Fibroblast of lung (primary cell): ENCODE measurements at regions not wholly inside any gene's neighbourhood (a gene's known extent, or its start where the extent isn't known, plus 50 kb on each side); places are given as distances from the start of the nearest gene placed in this dataset.
A peak's percentile ranks its signal among the peaks of the same experiment; 100 is the strongest.

Source experiments
- DNase-seq, 2 donors: peaks; one replicate each; pipeline versions ENCODE4 v3.0.0 to v3.0.0-alpha.2; 2010; ENCODE audit warnings: low read depth in 2 of 2
- H2AFZ ChIP-seq: 2 replicates; pipeline ENCODE4 v1.5.1; 2012; ENCODE audit warnings: low read length, control low read depth, inconsistent platforms
- H3K27ac ChIP-seq: 2 replicates; pipeline ENCODE4 v1.5.1; 2011; ENCODE audit warnings: low read length, control low read depth; ENCODE audit not compliant: insufficient read depth
- H3K27me3 ChIP-seq: 2 replicates; pipeline ENCODE4 v1.5.1; 2011; ENCODE audit warnings: mild to moderate bottlenecking, low read length; ENCODE audit not compliant: control insufficient read depth, insufficient read depth
- H3K36me3 ChIP-seq: 2 replicates; pipeline ENCODE4 v1.5.1; 2011; ENCODE audit warnings: low read length; ENCODE audit not compliant: control insufficient read depth, insufficient read depth
- H3K4me1 ChIP-seq: 2 replicates; pipeline ENCODE4 v1.5.1; 2011; ENCODE audit warnings: low read length; ENCODE audit not compliant: control insufficient read depth, insufficient read depth; ENCODE audit errors: extremely low read depth
- H3K4me2 ChIP-seq: 2 replicates; pipeline ENCODE4 v1.5.1; 2011; ENCODE audit warnings: low read length, control low read depth; ENCODE audit not compliant: insufficient read depth; ENCODE audit errors: extremely low read depth
- H3K4me3 ChIP-seq, 4 experiments: fragments of 200-600 bp in 1 of 4; sonication (generic) in 1 of 4; replicated peaks in 1 of 4; 2 replicates each; pipeline ENCODE4 v1.5.1; 2011 to 2016; ENCODE audit warnings: low read length in 4 of 4, low read depth in 3 of 4, mild to moderate bottlenecking in 3 of 4, control low read depth in 2 of 4, inconsistent platforms in 1 of 4, mixed read lengths in 1 of 4; ENCODE audit not compliant: insufficient read depth in 1 of 4; ENCODE audit errors: control extremely low read depth in 1 of 4
- H3K79me2 ChIP-seq: 2 replicates; pipeline ENCODE4 v1.5.1; 2012; ENCODE audit warnings: mild to moderate bottlenecking, low read length, inconsistent platforms; ENCODE audit not compliant: control insufficient read depth, insufficient read depth
- H3K9ac ChIP-seq: 2 replicates; pipeline ENCODE4 v1.5.1; 2011; ENCODE audit warnings: mild to moderate bottlenecking, low read length, control low read depth; ENCODE audit not compliant: insufficient read depth
- H3K9me3 ChIP-seq: 2 replicates; pipeline ENCODE4 v1.5.1; 2012; ENCODE audit warnings: low read depth, low read length; ENCODE audit not compliant: control insufficient read depth, insufficient read depth
- H4K20me1 ChIP-seq: 2 replicates; pipeline ENCODE4 v1.5.1; 2011; ENCODE audit warnings: low read length; ENCODE audit not compliant: control insufficient read depth, insufficient read depth; ENCODE audit errors: extremely low read depth
- CTCF ChIP-seq, 2 donors: IDR thresholded peaks in 1 of 2; conservative IDR thresholded peaks in 1 of 2; 1 replicate in 1 of 2; 2 replicates in 1 of 2; pipeline ENCODE4 v1.5.1; 2011 to 2012; ENCODE audit warnings: low read length in 2 of 2, control low read depth in 1 of 2, inconsistent platforms in 1 of 2, low read depth in 1 of 2, mild to moderate bottlenecking in 1 of 2
- EZH2 ChIP-seq: IDR thresholded peaks from 2 replicates; pipeline ENCODE4 v1.5.1; 2012; ENCODE audit warnings: low read length, control low read depth, mild to moderate bottlenecking; ENCODE audit errors: missing control alignments

GRCh38 chr5:117888688-117889087 is 1099.7 kb downstream of the DTWD2 start:
- H3K27ac ChIP-seq: peak overlapping the region; percentile 70
- peak in 1 of 2 donors; percentile 47 for DNase-seq
- peaks cover 2% of the 10 kb centered on the region for H3K4me1 ChIP-seq
- peak overlapping the region; percentile 44 for H3K9ac ChIP-seq
- H3K4me2 ChIP-seq: peak overlapping the region; percentile 88
- no peaks in the 10 kb centered on the region for H4K20me1 ChIP-seq
- H3K36me3 ChIP-seq: no peaks in the 10 kb centered on the region
- no peaks in the 10 kb centered on the region for H3K79me2 ChIP-seq
- H2AFZ ChIP-seq: peak overlapping the region; percentile 97
- TF ChIP-seq EZH2 (no peak), CTCF (conservative IDR thresholded peaks at IDR 0.05 in 1 of 2, IDR thresholded peaks at IDR 0.05 in 1 of 2; ENCODE audit: low read depth in 1 of 2, low read length in 2 of 2) (no peak)
- peak overlapping the region; percentile 37 to 55 (median 42) for H3K4me3 ChIP-seq
- H3K9me3 ChIP-seq: no peaks in the 10 kb centered on the region
- H3K27me3 ChIP-seq: no peaks in the 10 kb centered on the region

GRCh38 chr5:117881426-117882230 is 1106.7 kb downstream of the DTWD2 start:
- Histone ChIP-seq H3K27ac (no peak overlapping the region), H3K36me3 (no peaks in the 10 kb centered on the region), H3K4me3 (no peak overlapping the region), H2AFZ (no peak overlapping the region), H3K79me2 (no peaks in the 10 kb centered on the region), H3K9ac (no peak overlapping the region), H3K4me2 (no peak overlapping the region), H3K9me3 (no peaks in the 10 kb centered on the region), H3K27me3 (no peaks in the 10 kb centered on the region), H3K4me1 (no peaks in the 10 kb centered on the region), H4K20me1 (no peaks in the 10 kb centered on the region)
- DNase-seq: no peak
- TF ChIP-seq CTCF (conservative IDR thresholded peaks at IDR 0.05 in 1 of 2, IDR thresholded peaks at IDR 0.05 in 1 of 2; ENCODE audit: low read depth in 1 of 2, low read length in 2 of 2) (no peak), EZH2 (no peak)

DNA sequence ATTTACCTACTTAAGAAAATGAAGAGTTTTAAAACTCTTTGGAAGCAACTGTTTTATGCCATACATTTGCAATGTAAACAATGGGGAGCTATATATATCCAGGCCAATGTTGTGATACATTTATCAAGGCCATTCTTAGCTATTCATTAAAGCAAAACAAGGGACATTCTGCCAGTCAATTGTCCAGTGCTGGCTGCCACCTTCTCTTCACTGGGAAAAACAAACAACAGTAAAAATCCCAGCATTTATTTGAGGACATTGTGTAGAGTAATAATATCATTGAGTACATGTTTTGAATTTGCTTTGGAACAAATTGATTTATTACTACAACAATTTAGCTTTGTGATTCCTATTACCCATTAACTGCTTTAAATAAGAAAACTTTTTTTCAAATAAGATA is 1107.4 kb downstream of the DTWD2 start:
- Histone ChIP-seq H3K79me2 (no peaks in the 10 kb centered on the region), H2AFZ (no peak overlapping the region), H3K4me1 (no peaks in the 10 kb centered on the region), H3K9ac (no peak overlapping the region), H3K9me3 (no peaks in the 10 kb centered on the region), H4K20me1 (no peaks in the 10 kb centered on the region), H3K27me3 (no peaks in the 10 kb centered on the region), H3K36me3 (no peaks in the 10 kb centered on the region), H3K27ac (no peak overlapping the region), H3K4me3 (no peak overlapping the region), H3K4me2 (no peak overlapping the region)
- TF ChIP-seq EZH2 (no peak), CTCF (conservative IDR thresholded peaks at IDR 0.05 in 1 of 2, IDR thresholded peaks at IDR 0.05 in 1 of 2; ENCODE audit: low read depth in 1 of 2, low read length in 2 of 2) (no peak)
- DNase-seq: no peak
